ENCODE measurements at regions not wholly inside any gene's neighbourhood (a gene's known extent, or its start where the extent isn't known, plus 50 kb on each side); places are given as distances from the start of the nearest gene placed in this dataset.

GRCh38 chr1:67991546-67991945 is 58.9 kb downstream of the DIRAS3 start:
- DNase-seq, result no peak

GRCh38 chr1:67988066-67988465 is 62.4 kb downstream of the DIRAS3 start:
- no peak for DNase-seq

GRCh38 chr1:67987046-67987799 is 63.2 kb downstream of the DIRAS3 start:
- no peak for DNase-seq

GRCh38 chr1:67983867-67984266 is 66.6 kb downstream of the DIRAS3 start:
- no peak for DNase-seq

GRCh38 chr1:67980028-67980427 is 70.4 kb downstream of the DIRAS3 start:
- DNase-seq, result no peak

- DNase-seq, result no peak
Observed at GRCh38 chr1:67979532-67979931, 70.9 kb downstream of the DIRAS3 start.

GRCh38 chr1:67978890-67979516 is 71.4 kb downstream of the DIRAS3 start:
- peak; percentile 60 for DNase-seq

- DNase-seq, result no peak
Observed at GRCh38 chr1:67977756-67978155, 72.7 kb downstream of the DIRAS3 start.

GRCh38 chr1:67973051-67973450 is 77.4 kb downstream of the DIRAS3 start:
- DNase-seq, result no peak

GRCh38 chr1:67970088-67970487 is 80.3 kb downstream of the DIRAS3 start:
- DNase-seq, result peak; percentile 72

GRCh38 chr1:67969446-67969845 is 81.0 kb downstream of the DIRAS3 start:
- no peak for DNase-seq

GRCh38 chr1:67966666-67967009 is 83.8 kb downstream of the DIRAS3 start:
- DNase-seq, result no peak

GRCh38 chr1:67965995-67966665 is 84.3 kb downstream of the DIRAS3 start:
- no peak for DNase-seq

- DNase-seq, result no peak
Observed at GRCh38 chr1:67963263-67963662, 87.2 kb downstream of the DIRAS3 start.

GRCh38 chr1:67960766-67961165 is 89.7 kb downstream of the DIRAS3 start:
- DNase-seq, result no peak

GRCh38 chr1:67958472-67958871 is 92.0 kb downstream of the DIRAS3 start:
- DNase-seq, result no peak

- DNase-seq, result no peak
Observed at GRCh38 chr1:67957066-67957465, 93.4 kb downstream of the DIRAS3 start.

GRCh38 chr1:67956116-67956515 is 94.3 kb downstream of the DIRAS3 start:
- DNase-seq, result no peak

GRCh38 chr1:67955591-67955990 is 94.8 kb downstream of the DIRAS3 start:
- DNase-seq, result no peak

- peak; percentile 74 for DNase-seq
Observed at GRCh38 chr1:67953301-67953700, 97.1 kb downstream of the DIRAS3 start.

GRCh38 chr1:67952071-67952470 is 98.4 kb downstream of the DIRAS3 start:
- DNase-seq, result peak; percentile 18

GRCh38 chr1:67951014-67951413 is 99.4 kb downstream of the DIRAS3 start:
- no peak for DNase-seq

GRCh38 chr1:67948151-67949080 is 102.0 kb downstream of the DIRAS3 start:
- no peak for DNase-seq

All from dermis blood vessel endothelial cell (primary cell).